ENCODE measurements at regions not wholly inside any gene's neighbourhood (a gene's known extent, or its start where the extent isn't known, plus 50 kb on each side); places are given as distances from the start of the nearest gene placed in this dataset.
A peak's percentile ranks its signal among the peaks of the same experiment; 100 is the strongest.

GRCh38 chr7:10696064-10696463 lies 277.6 kb upstream of the PHF14 start:
- DNase-seq (ENCODE audit: low spot score): no peak

GRCh38 chr7:10703059-10703458 lies 270.6 kb upstream of the PHF14 start:
- no peak for DNase-seq (ENCODE audit: low spot score)

- no peak for DNase-seq (ENCODE audit: low spot score)
Observed at GRCh38 chr7:10703981-10704380, 269.7 kb upstream of the PHF14 start.

- no peak for DNase-seq (ENCODE audit: low spot score)
Observed at GRCh38 chr7:10704653-10705052, 269.0 kb upstream of the PHF14 start.

GRCh38 chr7:10706875-10707493 lies 266.7 kb upstream of the PHF14 start:
- DNase-seq (ENCODE audit: low spot score): no peak

- DNase-seq (ENCODE audit: low spot score): no peak
Observed at GRCh38 chr7:10707519-10707918, 266.2 kb upstream of the PHF14 start.

- peak; percentile 6 for DNase-seq (ENCODE audit: low spot score)
Observed at GRCh38 chr7:10708447-10708846, 265.2 kb upstream of the PHF14 start.

- no peak for DNase-seq (ENCODE audit: low spot score)
Observed at GRCh38 chr7:10718768-10719167, 254.9 kb upstream of the PHF14 start.

- DNase-seq (ENCODE audit: low spot score): no peak
Observed at GRCh38 chr7:10720042-10720441, 253.6 kb upstream of the PHF14 start.

GRCh38 chr7:10721289-10721688 lies 252.4 kb upstream of the PHF14 start:
- DNase-seq (ENCODE audit: low spot score): no peak

- no peak for DNase-seq (ENCODE audit: low spot score)
Observed at GRCh38 chr7:10723832-10724231, 249.8 kb upstream of the PHF14 start.

- DNase-seq (ENCODE audit: low spot score): no peak
Observed at GRCh38 chr7:10724449-10724848, 249.2 kb upstream of the PHF14 start.

GRCh38 chr7:10727636-10728035 lies 246.0 kb upstream of the PHF14 start:
- DNase-seq (ENCODE audit: low spot score): no peak

GRCh38 chr7:10731253-10731773 lies 242.4 kb upstream of the PHF14 start:
- no peak for DNase-seq (ENCODE audit: low spot score)

- no peak for DNase-seq (ENCODE audit: low spot score)
Observed at GRCh38 chr7:10733747-10734146, 239.9 kb upstream of the PHF14 start.

- DNase-seq (ENCODE audit: low spot score): no peak
Observed at GRCh38 chr7:10734595-10734994, 239.1 kb upstream of the PHF14 start.

GRCh38 chr7:10739401-10739800 lies 234.3 kb upstream of the PHF14 start:
- no peak for DNase-seq (ENCODE audit: low spot score)

- DNase-seq (ENCODE audit: low spot score): no peak
Observed at GRCh38 chr7:10740805-10741204, 232.9 kb upstream of the PHF14 start.

- DNase-seq (ENCODE audit: low spot score): peak; percentile 24
Observed at GRCh38 chr7:10756981-10757380, 216.7 kb upstream of the PHF14 start.

- no peak for DNase-seq (ENCODE audit: low spot score)
Observed at GRCh38 chr7:10759120-10759519, 214.6 kb upstream of the PHF14 start.

GRCh38 chr7:10767771-10768170 lies 205.9 kb upstream of the PHF14 start:
- no peak for DNase-seq (ENCODE audit: low spot score)

- DNase-seq (ENCODE audit: low spot score): peak; percentile 23
Observed at GRCh38 chr7:10770176-10770575, 203.5 kb upstream of the PHF14 start.

- no peak for DNase-seq (ENCODE audit: low spot score)
Observed at GRCh38 chr7:10773430-10773829, 200.2 kb upstream of the PHF14 start.
